Kidney epithelial cell (primary cell): ENCODE measurements at regions not wholly inside any gene's neighbourhood (a gene's known extent, or its start where the extent isn't known, plus 50 kb on each side); places are given as distances from the start of the nearest gene placed in this dataset.

Experiments used
- DNase-seq: peaks from one replicate; pipeline ENCODE4 v3.0.0-alpha.2; 2010; ENCODE audit warnings: low read depth
- H3K27me3 ChIP-seq: 2 replicates; pipeline ENCODE4 v1.6.0; 2011; ENCODE audit warnings: low read length; ENCODE audit not compliant: control insufficient read depth, insufficient read depth
- H3K36me3 ChIP-seq: 2 replicates; pipeline ENCODE4 v1.5.1; 2011; ENCODE audit warnings: low read length; ENCODE audit not compliant: control insufficient read depth, insufficient read depth
- H3K4me3 ChIP-seq: 2 replicates; pipeline ENCODE4 v1.5.1; 2011; ENCODE audit warnings: low read depth, mild to moderate bottlenecking, control low read depth, low read length
- TF ChIP-seq, protein P1 (sequence below): IDR thresholded peaks from 2 replicates; pipeline ENCODE4 v1.5.1; 2011; ENCODE audit warnings: mild to moderate bottlenecking, moderate library complexity, low read length, control low read depth, inconsistent platforms; ENCODE audit not compliant: insufficient read depth, poor library complexity, severe bottlenecking

GRCh38 chr15:29390051-29390450 is 120.4 kb upstream of the NSMCE3 start:
- no peaks in the 10 kb centered on the region for H3K36me3 ChIP-seq
- H3K27me3 ChIP-seq, result no peaks in the 10 kb centered on the region
- TF ChIP-seq, protein P1, sequence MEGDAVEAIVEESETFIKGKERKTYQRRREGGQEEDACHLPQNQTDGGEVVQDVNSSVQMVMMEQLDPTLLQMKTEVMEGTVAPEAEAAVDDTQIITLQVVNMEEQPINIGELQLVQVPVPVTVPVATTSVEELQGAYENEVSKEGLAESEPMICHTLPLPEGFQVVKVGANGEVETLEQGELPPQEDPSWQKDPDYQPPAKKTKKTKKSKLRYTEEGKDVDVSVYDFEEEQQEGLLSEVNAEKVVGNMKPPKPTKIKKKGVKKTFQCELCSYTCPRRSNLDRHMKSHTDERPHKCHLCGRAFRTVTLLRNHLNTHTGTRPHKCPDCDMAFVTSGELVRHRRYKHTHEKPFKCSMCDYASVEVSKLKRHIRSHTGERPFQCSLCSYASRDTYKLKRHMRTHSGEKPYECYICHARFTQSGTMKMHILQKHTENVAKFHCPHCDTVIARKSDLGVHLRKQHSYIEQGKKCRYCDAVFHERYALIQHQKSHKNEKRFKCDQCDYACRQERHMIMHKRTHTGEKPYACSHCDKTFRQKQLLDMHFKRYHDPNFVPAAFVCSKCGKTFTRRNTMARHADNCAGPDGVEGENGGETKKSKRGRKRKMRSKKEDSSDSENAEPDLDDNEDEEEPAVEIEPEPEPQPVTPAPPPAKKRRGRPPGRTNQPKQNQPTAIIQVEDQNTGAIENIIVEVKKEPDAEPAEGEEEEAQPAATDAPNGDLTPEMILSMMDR, result no peak

GRCh38 chr15:29386523-29386922 is 116.9 kb upstream of the NSMCE3 start:
- TF ChIP-seq, protein P1, result no peak
- no peak overlapping the region for H3K4me3 ChIP-seq
- H3K36me3 ChIP-seq, result no peaks in the 10 kb centered on the region
- DNase-seq, result no peak
- no peaks in the 10 kb centered on the region for H3K27me3 ChIP-seq

More at GRCh38 chr15:29390051-29390450, 120.4 kb upstream of the NSMCE3 start:
- no peak overlapping the region for H3K4me3 ChIP-seq
- no peak for DNase-seq

DNA sequence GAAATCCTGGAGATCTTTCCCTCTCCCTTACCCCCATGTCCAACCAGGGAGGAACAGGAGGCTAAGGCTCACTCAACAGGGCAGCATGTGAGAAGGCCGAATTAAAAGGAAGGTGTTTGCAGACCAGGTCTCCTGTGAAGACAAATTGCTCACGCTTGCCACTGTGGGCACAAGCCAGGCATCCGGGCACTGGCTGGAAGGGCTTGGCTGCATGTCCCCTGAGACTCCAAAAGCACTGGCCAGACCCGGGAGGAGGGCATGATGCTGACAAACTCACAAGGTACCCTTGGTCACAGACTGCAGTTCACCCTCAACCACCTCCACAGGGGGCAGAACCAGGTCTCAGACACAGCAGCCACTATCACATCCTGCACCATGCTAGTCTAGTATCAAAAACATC is 113.7 kb upstream of the NSMCE3 start:
- H3K4me3 ChIP-seq, result no peak overlapping the region
- DNase-seq, result no peak
- TF ChIP-seq, protein P1, result no peak
- H3K27me3 ChIP-seq, result no peaks in the 10 kb centered on the region
- no peaks in the 10 kb centered on the region for H3K36me3 ChIP-seq

GRCh38 chr15:29382862-29383261 is 113.2 kb upstream of the NSMCE3 start:
- H3K4me3 ChIP-seq, result no peak overlapping the region
- TF ChIP-seq, protein P1, result no peak
- no peak for DNase-seq

DNA sequence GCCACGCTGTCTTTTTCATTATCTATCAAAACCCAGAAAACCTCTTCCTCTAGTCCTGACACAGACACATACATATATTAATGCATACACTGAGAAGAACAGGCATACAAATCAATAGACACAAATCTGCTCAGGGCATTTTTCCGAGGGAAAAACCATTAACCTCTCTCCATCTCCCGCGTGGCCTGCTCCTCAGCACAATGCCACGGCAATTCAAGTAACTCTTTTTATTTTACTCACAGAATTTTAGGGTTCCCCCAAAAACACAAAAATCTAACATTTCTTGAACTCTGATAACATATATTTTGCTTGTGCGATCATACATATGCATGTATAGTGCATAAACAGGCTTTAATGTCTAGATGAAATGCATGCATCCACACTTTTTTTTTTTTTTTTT is 110.8 kb upstream of the NSMCE3 start:
- TF ChIP-seq, protein P1, result no peak
- Histone ChIP-seq H3K36me3 (no peaks in the 10 kb centered on the region), H3K27me3 (no peaks in the 10 kb centered on the region), H3K4me3 (no peak overlapping the region)
- no peak for DNase-seq

More at GRCh38 chr15:29382862-29383261, 113.2 kb upstream of the NSMCE3 start:
- Histone ChIP-seq H3K36me3 (no peaks in the 10 kb centered on the region), H3K27me3 (no peaks in the 10 kb centered on the region)

DNA sequence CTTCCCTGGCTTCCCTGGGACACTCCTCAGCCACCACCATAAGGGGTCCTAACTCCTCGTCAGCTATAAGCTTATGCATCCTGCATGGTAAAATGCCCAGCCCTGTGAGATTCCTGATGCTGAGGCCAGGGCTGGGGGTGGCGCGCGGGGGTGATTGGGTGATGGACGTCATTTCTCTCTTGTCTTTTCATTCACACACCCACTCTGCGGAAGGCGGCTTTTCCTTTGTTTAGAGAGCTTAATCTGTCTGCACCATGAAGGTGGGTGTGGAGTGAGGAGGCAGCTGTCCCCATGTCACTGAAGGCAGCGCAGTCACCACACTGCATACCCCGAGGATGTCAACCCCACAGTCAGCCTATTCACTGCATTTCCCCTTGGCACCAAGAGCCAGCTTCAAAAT is 110.0 kb upstream of the NSMCE3 start:
- Histone ChIP-seq H3K4me3 (no peak overlapping the region), H3K36me3 (no peaks in the 10 kb centered on the region), H3K27me3 (no peaks in the 10 kb centered on the region)
- DNase-seq, result no peak
- TF ChIP-seq, protein P1, result no peak
